BLaER1 (cell line): ENCODE measurements at regions not wholly inside any gene's neighbourhood (a gene's known extent, or its start where the extent isn't known, plus 50 kb on each side); places are given as distances from the start of the nearest gene placed in this dataset.

Experiments used
- H3K27ac ChIP-seq: shearing (Covaris generic); formaldehyde crosslinking; 2 replicates; pipeline ENCODE4 v1.8.1; 2022
- H3K27me3 ChIP-seq: shearing (Covaris generic); formaldehyde crosslinking; 2 replicates; pipeline ENCODE4 v1.8.1; 2022
- H3K36me3 ChIP-seq: shearing (Covaris generic); formaldehyde crosslinking; 2 replicates; pipeline ENCODE4 v1.8.1; 2022
- H3K4me1 ChIP-seq: shearing (Covaris generic); formaldehyde crosslinking; 2 replicates; pipeline ENCODE4 v1.8.1; 2022
- H3K4me2 ChIP-seq: shearing (Covaris generic); formaldehyde crosslinking; 2 replicates; pipeline ENCODE4 v1.8.1; 2022
- H3K4me3 ChIP-seq: shearing (Covaris generic); formaldehyde crosslinking; 2 replicates; pipeline ENCODE4 v1.8.1; 2022
- H3K9ac ChIP-seq: shearing (Covaris generic); formaldehyde crosslinking; 2 replicates; pipeline ENCODE4 v1.8.1; 2022
- H3K9me3 ChIP-seq: shearing (Covaris generic); formaldehyde crosslinking; 2 replicates; pipeline ENCODE4 v1.8.1; 2022
- H4K20me1 ChIP-seq: shearing (Covaris generic); formaldehyde crosslinking; 2 replicates; pipeline ENCODE4 v1.8.1; 2022
- Cebpa-rat ChIP-seq: shearing (Covaris generic); IDR thresholded peaks from 2 replicates; pipeline ENCODE4 v1.8.1; 2022

DNA sequence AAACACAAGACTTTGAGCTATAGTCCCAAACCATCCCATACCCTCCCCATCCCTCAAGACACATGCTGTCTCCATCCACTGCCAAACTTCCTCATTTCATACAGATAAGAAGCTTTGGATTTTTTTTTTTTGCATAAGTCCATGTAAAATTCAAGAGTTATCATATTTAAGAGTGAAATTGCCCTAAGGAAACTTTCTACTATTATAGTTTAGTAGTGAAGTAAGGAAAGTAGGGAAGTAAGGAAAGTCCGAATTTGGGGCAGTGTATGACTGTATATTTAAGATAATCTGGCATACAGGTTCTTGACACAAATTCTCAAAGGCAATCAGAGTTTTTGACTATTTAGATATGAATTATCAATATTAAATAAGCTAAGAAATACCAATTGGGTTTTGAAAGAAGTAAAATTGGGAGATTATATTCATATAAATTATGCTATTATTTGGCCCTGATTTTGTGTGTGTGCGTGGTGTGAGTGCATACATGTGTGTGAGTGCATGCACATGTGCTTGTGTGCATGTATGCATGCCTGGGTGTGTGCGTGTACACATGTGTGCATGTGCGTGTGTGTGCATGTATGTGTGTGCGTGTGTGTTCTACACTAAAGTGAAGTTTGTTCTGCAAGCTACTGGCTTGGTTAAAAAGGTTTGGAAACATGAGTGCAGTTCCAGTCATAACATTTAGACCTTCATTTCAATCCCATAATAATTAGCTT lies 83.6 kb upstream of the MBNL1 start:
- TF ChIP-seq Cebpa-rat: no peak
- Histone ChIP-seq H3K4me3 (no peak overlapping the region), H3K27ac (no peak overlapping the region)

DNA sequence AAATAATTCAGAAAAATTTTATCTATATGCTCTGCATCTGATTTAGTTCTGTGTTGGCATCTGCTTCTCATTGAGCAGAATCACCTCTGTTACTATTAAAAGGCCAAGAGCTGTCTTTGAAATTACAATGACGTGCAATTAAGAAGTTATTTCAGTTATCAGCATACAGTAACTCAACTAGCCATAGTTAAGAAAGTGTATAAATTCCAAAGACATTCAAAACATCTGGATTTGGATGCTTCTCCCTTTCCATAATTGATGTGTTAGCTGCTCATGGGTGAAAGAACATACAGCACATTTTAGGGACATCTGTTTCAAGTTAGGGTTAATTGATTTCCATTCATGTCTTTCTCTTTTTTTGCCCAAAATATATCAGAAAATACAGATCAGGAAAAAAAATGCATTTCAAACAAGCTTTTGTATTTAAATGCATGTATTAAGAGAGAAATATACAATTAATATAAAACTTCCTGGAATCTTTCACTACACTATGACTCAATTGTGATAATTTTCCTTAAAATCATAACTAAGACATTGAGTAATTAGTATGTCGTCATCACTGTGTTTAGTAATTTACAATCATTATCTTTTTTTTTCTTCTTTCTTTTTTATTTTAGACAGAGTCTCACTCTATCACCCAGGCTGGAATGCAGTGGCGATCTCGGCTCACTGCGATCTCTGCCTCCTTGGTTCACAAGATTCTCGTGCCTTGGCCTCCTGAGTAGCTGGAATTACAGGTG lies 82.7 kb upstream of the MBNL1 start:
- no peaks in the 10 kb centered on the region for H3K4me1 ChIP-seq
- H3K27me3 ChIP-seq: no peaks in the 10 kb centered on the region
- H3K27ac ChIP-seq: no peak overlapping the region
- no peak overlapping the region for H3K4me2 ChIP-seq
- no peaks in the 10 kb centered on the region for H3K36me3 ChIP-seq
- no peak overlapping the region for H3K4me3 ChIP-seq
- no peaks in the 10 kb centered on the region for H3K9me3 ChIP-seq
- TF ChIP-seq Cebpa-rat: no peak
- H3K9ac ChIP-seq: no peak overlapping the region
- H4K20me1 ChIP-seq: no peaks in the 10 kb centered on the region

More for the DNA sequence above, 83.6 kb upstream of the MBNL1 start:
- no peaks in the 10 kb centered on the region for H3K27me3 ChIP-seq
- H3K36me3 ChIP-seq: no peaks in the 10 kb centered on the region
- no peak overlapping the region for H3K9ac ChIP-seq
- H3K9me3 ChIP-seq: no peaks in the 10 kb centered on the region
- H3K4me2 ChIP-seq: no peak overlapping the region
- H4K20me1 ChIP-seq: no peaks in the 10 kb centered on the region
- H3K4me1 ChIP-seq: no peaks in the 10 kb centered on the region

GRCh38 chr3:152190636-152191183 lies 78.0 kb upstream of the MBNL1 start:
- Histone ChIP-seq H3K4me3 (no peak overlapping the region), H3K4me2 (no peak overlapping the region), H3K4me1 (no peaks in the 10 kb centered on the region), H3K36me3 (no peaks in the 10 kb centered on the region), H3K27ac (no peak overlapping the region), H3K27me3 (no peaks in the 10 kb centered on the region), H4K20me1 (no peaks in the 10 kb centered on the region), H3K9ac (no peak overlapping the region), H3K9me3 (no peaks in the 10 kb centered on the region)
- no peak for TF ChIP-seq Cebpa-rat

DNA sequence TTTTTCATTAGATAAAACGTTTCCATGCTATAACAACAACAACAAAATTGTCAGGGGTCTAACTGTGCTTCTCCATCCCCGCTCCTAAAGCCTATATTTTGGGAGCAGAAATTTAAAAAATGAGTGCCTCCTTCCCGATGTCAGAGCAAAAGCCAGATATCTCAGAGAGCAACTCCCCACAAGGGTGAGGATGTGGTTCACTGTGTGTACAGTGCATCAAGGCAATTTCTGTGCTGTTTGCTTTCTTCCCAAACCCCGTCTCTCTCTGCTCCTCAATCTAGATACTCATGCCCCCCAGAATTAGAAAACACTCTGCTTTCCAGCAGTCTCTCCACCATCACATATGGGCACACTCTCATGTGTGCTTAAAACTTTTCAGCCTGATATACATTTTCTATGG lies 76.7 kb upstream of the MBNL1 start:
- Histone ChIP-seq H3K4me2 (no peak overlapping the region), H3K4me1 (no peaks in the 10 kb centered on the region), H3K36me3 (no peaks in the 10 kb centered on the region), H4K20me1 (no peaks in the 10 kb centered on the region), H3K27ac (no peak overlapping the region), H3K9ac (no peak overlapping the region), H3K4me3 (no peak overlapping the region), H3K27me3 (peaks cover 2% of the 10 kb centered on the region; the same call in 1 of the 2 replicates), H3K9me3 (no peaks in the 10 kb centered on the region)
- TF ChIP-seq Cebpa-rat: no peak

DNA sequence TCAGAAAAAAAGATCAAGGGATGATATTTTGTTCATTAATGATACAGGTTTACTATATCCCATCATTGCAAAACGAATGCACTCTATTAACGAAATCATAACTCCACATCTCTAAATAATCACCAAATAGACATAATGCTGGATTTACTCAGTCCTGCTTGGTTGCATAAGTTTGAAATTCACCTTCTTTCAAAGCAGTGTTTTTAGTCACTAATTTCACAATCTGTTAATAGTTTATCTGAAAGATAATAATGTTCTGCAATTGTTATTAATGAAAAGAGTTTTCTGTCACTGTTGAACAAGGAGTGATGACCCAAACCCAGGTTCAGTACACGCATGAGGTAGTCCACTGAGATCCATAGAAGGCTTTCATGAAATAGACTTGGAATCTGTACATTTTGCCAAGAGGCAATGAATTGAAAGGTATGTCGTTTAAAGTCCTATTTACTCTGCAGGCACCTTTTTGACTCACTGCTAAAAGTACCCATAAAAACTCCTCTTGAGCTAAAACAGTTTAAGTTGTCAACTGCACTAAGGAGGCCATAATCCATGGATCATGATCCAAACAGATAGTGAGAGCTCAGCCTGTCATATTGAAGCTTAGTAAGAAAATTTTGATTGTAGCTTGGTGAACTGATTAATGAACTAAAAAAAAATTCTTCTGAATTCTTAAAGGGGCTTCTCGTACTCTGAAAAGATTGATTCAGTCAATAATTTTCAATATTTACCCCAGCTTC lies 75.6 kb upstream of the MBNL1 start:
- Histone ChIP-seq H3K36me3 (no peaks in the 10 kb centered on the region), H3K4me2 (peak overlapping the region; percentile 49), H3K9ac (no peak overlapping the region), H3K9me3 (no peaks in the 10 kb centered on the region), H3K27ac (no peak overlapping the region), H3K4me1 (no peaks in the 10 kb centered on the region), H3K27me3 (peaks cover 13% of the 10 kb centered on the region), H3K4me3 (no peak overlapping the region), H4K20me1 (no peaks in the 10 kb centered on the region)
- no peak for TF ChIP-seq Cebpa-rat

GRCh38 chr3:152193673-152194267 lies 75.0 kb upstream of the MBNL1 start:
- H3K4me2 ChIP-seq: peak overlapping the region; percentile 49
- H3K4me3 ChIP-seq: no peak overlapping the region
- H4K20me1 ChIP-seq: no peaks in the 10 kb centered on the region
- H3K27ac ChIP-seq: no peak overlapping the region
- TF ChIP-seq Cebpa-rat: no peak
- peaks cover 19% of the 10 kb centered on the region for H3K27me3 ChIP-seq
- no peak overlapping the region for H3K9ac ChIP-seq
- no peaks in the 10 kb centered on the region for H3K36me3 ChIP-seq
- H3K9me3 ChIP-seq: no peaks in the 10 kb centered on the region
- H3K4me1 ChIP-seq: no peaks in the 10 kb centered on the region

- no peaks in the 10 kb centered on the region for H3K9me3 ChIP-seq
These were observed 73.5 kb upstream of the MBNL1 start for GRCh38 chr3:152195206-152195605.

GRCh38 chr3:152196782-152197181 lies 71.9 kb upstream of the MBNL1 start:
- Histone ChIP-seq H3K27ac (no peak overlapping the region), H3K36me3 (no peaks in the 10 kb centered on the region), H3K9ac (no peak overlapping the region), H3K4me1 (no peaks in the 10 kb centered on the region), H3K27me3 (peaks cover 50% of the 10 kb centered on the region), H3K4me3 (no peak overlapping the region), H3K9me3 (no peaks in the 10 kb centered on the region), H3K4me2 (no peak overlapping the region), H4K20me1 (peaks cover 11% of the 10 kb centered on the region; the same call in 1 of the 2 replicates)
- no peak for TF ChIP-seq Cebpa-rat

More at GRCh38 chr3:152195206-152195605, 73.5 kb upstream of the MBNL1 start:
- Histone ChIP-seq H4K20me1 (peaks cover 11% of the 10 kb centered on the region; the same call in 1 of the 2 replicates), H3K4me2 (no peak overlapping the region), H3K4me1 (no peaks in the 10 kb centered on the region), H3K36me3 (no peaks in the 10 kb centered on the region), H3K27ac (no peak overlapping the region), H3K27me3 (peaks cover 34% of the 10 kb centered on the region), H3K9ac (no peak overlapping the region), H3K4me3 (no peak overlapping the region)
- TF ChIP-seq Cebpa-rat: no peak

DNA sequence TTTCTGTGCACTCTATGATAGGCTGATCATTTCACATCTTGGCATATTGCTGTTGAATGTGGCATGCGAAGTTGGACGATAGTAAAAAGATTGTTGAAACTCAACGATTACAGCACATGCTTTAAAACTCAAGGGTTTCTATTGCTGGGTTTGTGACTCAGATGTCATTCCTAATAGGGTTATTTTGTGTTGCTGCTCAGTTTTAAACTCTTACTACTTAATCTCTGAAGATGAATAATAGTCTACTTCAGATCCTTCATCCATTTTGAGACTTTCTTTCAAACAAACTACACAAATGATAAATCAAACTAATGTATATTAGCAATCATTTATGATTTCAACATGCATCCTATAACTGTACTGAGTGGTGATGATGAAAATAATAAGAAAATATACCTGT lies 71.3 kb upstream of the MBNL1 start:
- Histone ChIP-seq H3K36me3 (no peaks in the 10 kb centered on the region), H3K27ac (no peak overlapping the region), H3K4me2 (no peak overlapping the region), H3K27me3 (peaks cover 50% of the 10 kb centered on the region), H3K4me1 (no peaks in the 10 kb centered on the region), H4K20me1 (peaks cover 11% of the 10 kb centered on the region; the same call in 1 of the 2 replicates), H3K9me3 (no peaks in the 10 kb centered on the region), H3K9ac (no peak overlapping the region), H3K4me3 (no peak overlapping the region)
- TF ChIP-seq Cebpa-rat: no peak
